Activated CD8-positive, alpha-beta T cell treated with anti-CD3 and anti-CD28 coated beads for 36 hours (primary cell): ENCODE measurements at regions not wholly inside any gene's neighbourhood (a gene's known extent, or its start where the extent isn't known, plus 50 kb on each side); places are given as distances from the start of the nearest gene placed in this dataset.
"Not testable (repeated sequence)": the region's sequence is repeated elsewhere in the genome, so short reads cannot be mapped to it uniquely, and the experiment has no call there.

Source experiments
- ATAC-seq: fragments of 200-7000 bp; cut with Tn5 transposase; one replicate; pipeline ENCODE4 v1.10.0; 2021; ENCODE audit warnings: mild to moderate bottlenecking, moderate library complexity
- CTCF ChIA-PET: fragments of 350-600 bp; sonication (Branson Sonifier 250); formaldehyde crosslinking; loops from one replicate; lab custom pipeline; 2021; ENCODE audit warnings: antibody characterized with exemption; lab: Charles Lee
- POLR2A ChIA-PET: fragments of 350-600 bp; sonication (Branson Sonifier 250); formaldehyde crosslinking; loops from one replicate; lab custom pipeline; 2021; ENCODE audit warnings: antibody characterized with exemption; lab: Charles Lee
- DNase-seq: peaks from one replicate; pipeline ENCODE4 v3.0.0-alpha.2; 2020
- H3K27ac Mint-ChIP-seq: one replicate; pipeline ENCODE4 v1.8.0; 2021; ENCODE audit warnings: mild to moderate bottlenecking, mixed read lengths
- H3K27me3 Mint-ChIP-seq: one replicate; pipeline ENCODE4 v1.8.0; 2021; ENCODE audit warnings: mixed read lengths
- H3K36me3 Mint-ChIP-seq: one replicate; pipeline ENCODE4 v1.8.0; 2021; ENCODE audit warnings: low read depth, mixed read lengths
- H3K4me1 Mint-ChIP-seq: one replicate; pipeline ENCODE4 v1.8.0; 2021; ENCODE audit warnings: low read depth, mixed read lengths
- H3K4me3 Mint-ChIP-seq: one replicate; pipeline ENCODE4 v1.8.0; 2021; ENCODE audit warnings: mild to moderate bottlenecking, moderate library complexity, mixed read lengths
- H3K9me3 Mint-ChIP-seq: one replicate; pipeline ENCODE4 v1.8.0; 2021; ENCODE audit warnings: mixed read lengths
- intact Hi-C: fragments of 100-400 bp; cut with micrococcal nuclease; formaldehyde crosslinking; loops from one replicate; pipeline ENCODE4 v1.10.0; 2022
- TF ChIP-seq, protein P1 (sequence below): fragments of 200-600 bp; IDR thresholded peaks from one replicate; pipeline ENCODE4 v1.8.0; 2022; ENCODE audit warnings: antibody characterized with exemption, mild to moderate bottlenecking

GRCh38 chr10:78339251-78339650, 305.6 kb downstream of the RPS24 start:
- no peaks in the 10 kb centered on the region for H3K9me3 Mint-ChIP-seq
- H3K36me3 Mint-ChIP-seq = no peaks in the 10 kb centered on the region
- intact Hi-C loops = no loop called here
- no peaks in the 10 kb centered on the region for H3K27me3 Mint-ChIP-seq
- H3K4me1 Mint-ChIP-seq = no peaks in the 10 kb centered on the region
- ATAC-seq (no peak), DNase-seq (no peak)
- no peak overlapping the region for H3K4me3 Mint-ChIP-seq
- ChIA-PET POLR2A (no interaction called here), CTCF (no interaction called here)
- no peak overlapping the region for H3K27ac Mint-ChIP-seq
- TF ChIP-seq, protein P1, sequence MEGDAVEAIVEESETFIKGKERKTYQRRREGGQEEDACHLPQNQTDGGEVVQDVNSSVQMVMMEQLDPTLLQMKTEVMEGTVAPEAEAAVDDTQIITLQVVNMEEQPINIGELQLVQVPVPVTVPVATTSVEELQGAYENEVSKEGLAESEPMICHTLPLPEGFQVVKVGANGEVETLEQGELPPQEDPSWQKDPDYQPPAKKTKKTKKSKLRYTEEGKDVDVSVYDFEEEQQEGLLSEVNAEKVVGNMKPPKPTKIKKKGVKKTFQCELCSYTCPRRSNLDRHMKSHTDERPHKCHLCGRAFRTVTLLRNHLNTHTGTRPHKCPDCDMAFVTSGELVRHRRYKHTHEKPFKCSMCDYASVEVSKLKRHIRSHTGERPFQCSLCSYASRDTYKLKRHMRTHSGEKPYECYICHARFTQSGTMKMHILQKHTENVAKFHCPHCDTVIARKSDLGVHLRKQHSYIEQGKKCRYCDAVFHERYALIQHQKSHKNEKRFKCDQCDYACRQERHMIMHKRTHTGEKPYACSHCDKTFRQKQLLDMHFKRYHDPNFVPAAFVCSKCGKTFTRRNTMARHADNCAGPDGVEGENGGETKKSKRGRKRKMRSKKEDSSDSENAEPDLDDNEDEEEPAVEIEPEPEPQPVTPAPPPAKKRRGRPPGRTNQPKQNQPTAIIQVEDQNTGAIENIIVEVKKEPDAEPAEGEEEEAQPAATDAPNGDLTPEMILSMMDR = no peak

- Mint-ChIP-seq H3K36me3 (no peaks in the 10 kb centered on the region), H3K27ac (no peak overlapping the region), H3K27me3 (no peaks in the 10 kb centered on the region), H3K4me3 (no peak overlapping the region), H3K9me3 (no peaks in the 10 kb centered on the region), H3K4me1 (no peaks in the 10 kb centered on the region)
- ChIA-PET CTCF (no interaction called here), POLR2A (no interaction called here)
- ATAC-seq = no peak
- intact Hi-C loops = no loop called here
- no peak for DNase-seq
- TF ChIP-seq, protein P1 = no peak
Observed at GRCh38 chr10:78341953-78342614, 308.4 kb downstream of the RPS24 start.

DNA sequence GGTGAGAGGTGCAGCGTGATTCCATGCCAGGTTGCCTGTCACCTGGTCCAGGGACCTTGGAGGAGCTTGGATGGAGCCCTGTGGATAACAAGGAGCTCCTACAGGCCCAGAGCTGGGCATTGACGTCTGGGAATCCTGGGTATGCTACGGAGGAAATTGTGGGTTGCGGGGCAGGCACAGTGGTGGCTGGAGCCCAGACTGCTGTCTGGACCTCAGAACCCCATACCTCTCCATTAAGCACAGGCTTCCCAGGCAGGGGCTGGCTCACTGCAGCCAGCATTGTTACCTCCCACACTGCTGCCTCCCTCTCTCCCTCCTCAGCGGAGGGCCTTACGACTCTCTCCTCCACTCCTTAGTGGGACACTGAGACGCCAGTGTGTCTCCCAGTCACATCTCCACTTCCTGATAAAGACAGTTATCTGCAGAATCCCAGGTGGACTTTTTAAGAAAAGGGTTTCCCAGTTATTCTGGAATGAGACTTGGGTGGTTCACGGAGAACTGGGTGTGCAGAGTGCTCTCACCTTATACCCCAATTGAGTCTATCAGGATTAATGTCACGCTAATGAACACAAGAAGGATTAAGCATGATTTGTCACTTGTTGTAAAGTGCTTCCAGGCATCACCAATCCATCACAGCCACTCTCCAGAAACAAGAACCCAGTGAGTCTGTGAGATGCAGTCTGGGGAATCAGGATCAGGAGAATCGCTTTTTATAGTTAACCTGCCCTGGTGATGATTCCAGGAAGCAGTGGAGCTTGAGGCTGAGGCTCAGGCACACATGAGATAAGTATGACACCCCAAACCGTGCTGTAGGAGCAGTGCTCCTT, 309.4 kb downstream of the RPS24 start:
- POLR2A ChIA-PET = no interaction called here
- H3K4me3 Mint-ChIP-seq = no peak overlapping the region

DNA sequence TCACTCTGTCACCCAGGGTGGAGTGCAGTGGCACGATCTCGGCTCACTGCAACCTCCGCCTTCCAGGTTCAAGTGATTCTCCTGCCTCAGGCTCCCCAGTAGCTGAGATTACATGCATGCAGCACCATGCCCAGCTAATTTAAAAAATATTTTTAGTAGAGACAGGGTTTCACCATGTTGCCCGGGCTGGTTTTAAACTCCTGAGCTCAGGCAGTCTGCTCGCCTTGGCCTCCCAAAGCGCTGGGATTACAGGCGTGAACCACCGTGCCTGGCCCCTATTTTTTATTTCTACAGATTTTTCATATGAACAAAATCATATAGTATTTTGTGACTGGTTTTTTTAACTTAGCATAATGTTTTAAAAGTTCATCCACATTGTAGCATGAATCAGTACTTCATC, 310.6 kb downstream of the RPS24 start:
- CTCF ChIA-PET, ATAC-seq, intact Hi-C loops, H3K27me3 Mint-ChIP-seq, H3K36me3 Mint-ChIP-seq, H3K27ac Mint-ChIP-seq, H3K9me3 Mint-ChIP-seq, H3K4me3 Mint-ChIP-seq, DNase-seq, POLR2A ChIA-PET, H3K4me1 Mint-ChIP-seq: not testable (repeated sequence)

More for the DNA sequence above, 309.4 kb downstream of the RPS24 start:
- H3K9me3 Mint-ChIP-seq = no peaks in the 10 kb centered on the region
- no peaks in the 10 kb centered on the region for H3K4me1 Mint-ChIP-seq
- H3K27me3 Mint-ChIP-seq = no peaks in the 10 kb centered on the region
- H3K27ac Mint-ChIP-seq = no peak overlapping the region
- no peak for ATAC-seq
- DNase-seq = no peak
- H3K36me3 Mint-ChIP-seq = no peaks in the 10 kb centered on the region
- intact Hi-C loops = no loop called here
- CTCF ChIA-PET = no interaction called here
- TF ChIP-seq, protein P1 = no peak

- H3K9me3 Mint-ChIP-seq, ATAC-seq, H3K27me3 Mint-ChIP-seq, H3K36me3 Mint-ChIP-seq, DNase-seq, POLR2A ChIA-PET, H3K4me1 Mint-ChIP-seq, intact Hi-C loops, H3K27ac Mint-ChIP-seq, H3K4me3 Mint-ChIP-seq: not testable (repeated sequence)
- CTCF ChIA-PET = interaction anchor here (1.3 kb wide), 1 partner anchor 10 kb away, joined by 3 read pairs; no protein-coding TSS in a partner anchor
Observed at GRCh38 chr10:78345515-78345914, 311.9 kb downstream of the RPS24 start.

GRCh38 chr10:78346721-78347120, 313.1 kb downstream of the RPS24 start:
- CTCF ChIA-PET = interaction anchor here (1.3 kb wide), 1 partner anchor 12 kb away, joined by 3 read pairs; no protein-coding TSS in a partner anchor
- no peak overlapping the region for H3K4me3 Mint-ChIP-seq
- TF ChIP-seq, protein P1 = no peak
- no peak overlapping the region for H3K27ac Mint-ChIP-seq
- POLR2A ChIA-PET = no interaction called here
- ATAC-seq (no peak), DNase-seq (no peak)
- no peaks in the 10 kb centered on the region for H3K36me3 Mint-ChIP-seq
- H3K9me3 Mint-ChIP-seq = no peaks in the 10 kb centered on the region
- no peaks in the 10 kb centered on the region for H3K27me3 Mint-ChIP-seq
- H3K4me1 Mint-ChIP-seq = no peaks in the 10 kb centered on the region
- intact Hi-C loops = no loop called here
